Neuron (in vitro differentiated cells): ENCODE measurements at regions not wholly inside any gene's neighbourhood (a gene's known extent, or its start where the extent isn't known, plus 50 kb on each side); places are given as distances from the start of the nearest gene placed in this dataset.

Experiments used
- H2AFZ ChIP-seq: one replicate; pipeline ENCODE4 v1.6.1; 2013; ENCODE audit warnings: low read depth, mild to moderate bottlenecking, inconsistent platforms, low read length, moderate library complexity
- H3K27me3 ChIP-seq: one replicate; pipeline ENCODE4 v1.6.1; 2013; ENCODE audit warnings: low read length; ENCODE audit not compliant: insufficient read depth
- H3K36me3 ChIP-seq: one replicate; pipeline ENCODE4 v1.6.1; 2013; ENCODE audit warnings: low read length; ENCODE audit not compliant: insufficient read depth
- H3K4me1 ChIP-seq: one replicate; pipeline ENCODE4 v1.6.1; 2013; ENCODE audit warnings: low read length; ENCODE audit not compliant: insufficient read depth
- H3K4me3 ChIP-seq: 2 replicates; pipeline ENCODE4 v1.5.1; 2013; ENCODE audit warnings: mild to moderate bottlenecking, low read length, moderate library complexity
- H3K9me3 ChIP-seq: one replicate; pipeline ENCODE4 v1.6.1; 2013; ENCODE audit warnings: low read length

DNA sequence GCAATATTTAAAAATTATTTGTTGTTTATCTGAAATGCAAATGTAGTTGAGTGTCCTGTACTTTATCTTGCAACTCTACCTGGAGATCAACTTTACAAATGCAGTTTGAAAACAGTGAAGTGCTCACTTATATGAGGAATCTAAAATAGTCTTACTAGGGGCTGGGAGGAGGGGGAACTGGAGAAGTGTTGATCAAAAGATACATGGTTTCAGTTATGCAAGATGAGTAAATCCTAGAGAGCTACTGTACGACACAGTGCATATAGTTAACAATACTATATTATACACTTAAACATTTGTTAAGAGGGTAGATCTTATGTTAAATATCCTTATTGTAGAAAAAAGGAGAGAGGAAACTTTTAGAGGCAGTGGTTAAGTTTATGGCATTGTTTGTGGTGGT, 241.9 kb downstream of the BCL11A start:
- Histone ChIP-seq H3K36me3 (no peaks in the 10 kb centered on the region), H3K4me1 (peaks cover 8% of the 10 kb centered on the region), H3K4me3 (no peak overlapping the region), H3K9me3 (no peaks in the 10 kb centered on the region), H2AFZ (no peak overlapping the region), H3K27me3 (no peaks in the 10 kb centered on the region)

- H3K9me3 ChIP-seq = no peaks in the 10 kb centered on the region
- H3K4me1 ChIP-seq = no peaks in the 10 kb centered on the region
- H3K4me3 ChIP-seq = no peak overlapping the region
- no peaks in the 10 kb centered on the region for H3K27me3 ChIP-seq
- H3K36me3 ChIP-seq = no peaks in the 10 kb centered on the region
- H2AFZ ChIP-seq = no peak overlapping the region
Observed at GRCh38 chr2:60309941-60310660, 243.4 kb downstream of the BCL11A start.

GRCh38 chr2:60309336-60309735, 244.1 kb downstream of the BCL11A start:
- no peaks in the 10 kb centered on the region for H3K27me3 ChIP-seq
- H3K4me1 ChIP-seq = no peaks in the 10 kb centered on the region
- H2AFZ ChIP-seq = no peak overlapping the region

DNA sequence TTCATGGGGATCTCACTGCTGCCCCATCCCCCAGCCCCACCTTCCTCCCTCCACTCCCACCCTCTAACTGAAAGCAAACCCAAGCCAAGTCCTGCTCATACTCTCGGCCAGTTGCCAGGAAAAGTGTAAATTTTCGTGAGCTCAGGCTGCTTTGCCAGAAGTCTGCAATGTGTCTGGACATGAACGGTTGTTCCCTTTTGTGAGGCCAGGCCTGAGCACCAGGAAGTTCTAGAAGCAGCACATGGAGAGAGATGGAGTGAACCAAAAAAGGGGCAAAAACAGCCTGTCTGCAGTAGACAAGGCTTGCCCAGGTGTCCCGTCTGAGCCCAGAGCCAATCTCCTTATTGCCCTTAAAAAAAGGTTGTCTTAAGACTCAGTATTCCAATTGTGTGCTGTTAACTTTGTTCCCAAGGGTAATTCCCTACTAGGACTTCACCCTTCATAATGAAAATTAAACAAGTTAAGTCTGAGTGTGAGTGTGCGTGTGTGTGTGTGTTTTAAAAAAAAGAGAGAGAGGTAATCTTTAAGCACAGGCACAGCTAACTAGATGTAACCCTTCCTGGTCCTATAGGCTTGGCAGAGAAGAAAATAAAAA, 247.1 kb downstream of the BCL11A start:
- Histone ChIP-seq H3K9me3 (no peaks in the 10 kb centered on the region), H3K27me3 (no peaks in the 10 kb centered on the region), H2AFZ (no peak overlapping the region), H3K4me1 (no peaks in the 10 kb centered on the region), H3K4me3 (no peak overlapping the region), H3K36me3 (no peaks in the 10 kb centered on the region)

More at GRCh38 chr2:60309336-60309735, 244.1 kb downstream of the BCL11A start:
- Histone ChIP-seq H3K36me3 (no peaks in the 10 kb centered on the region), H3K4me3 (no peak overlapping the region), H3K9me3 (no peaks in the 10 kb centered on the region)

DNA sequence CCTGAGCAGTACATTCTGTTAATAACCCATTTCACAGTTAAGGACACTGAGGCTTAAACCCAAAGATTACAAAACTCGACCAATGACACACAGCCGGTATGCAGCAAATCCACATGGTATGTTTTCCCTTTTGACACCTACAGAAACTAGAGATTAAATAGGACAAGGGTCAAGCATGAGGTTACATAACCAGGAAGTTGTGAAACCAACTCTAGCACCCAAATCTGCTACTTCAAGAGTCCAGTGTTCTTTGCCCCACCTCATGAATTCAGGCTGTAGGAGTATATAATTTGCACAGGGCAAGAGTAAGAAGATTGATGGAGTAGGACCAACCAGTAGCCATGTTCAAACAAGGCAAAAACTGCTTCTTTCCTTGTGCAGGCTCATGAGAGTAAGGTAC, 249.8 kb downstream of the BCL11A start:
- Histone ChIP-seq H3K4me3 (no peak overlapping the region), H3K27me3 (no peaks in the 10 kb centered on the region), H3K4me1 (no peaks in the 10 kb centered on the region), H2AFZ (no peak overlapping the region), H3K36me3 (no peaks in the 10 kb centered on the region), H3K9me3 (no peaks in the 10 kb centered on the region)

GRCh38 chr2:60302377-60303126, 250.9 kb downstream of the BCL11A start:
- Histone ChIP-seq H3K36me3 (no peaks in the 10 kb centered on the region), H3K9me3 (no peaks in the 10 kb centered on the region)

GRCh38 chr2:60301726-60302125, 251.7 kb downstream of the BCL11A start:
- Histone ChIP-seq H3K36me3 (no peaks in the 10 kb centered on the region), H3K27me3 (no peaks in the 10 kb centered on the region), H3K9me3 (no peaks in the 10 kb centered on the region), H3K4me1 (no peaks in the 10 kb centered on the region), H3K4me3 (no peak overlapping the region), H2AFZ (no peak overlapping the region)

More at GRCh38 chr2:60302377-60303126, 250.9 kb downstream of the BCL11A start:
- H3K27me3 ChIP-seq = no peaks in the 10 kb centered on the region
- H2AFZ ChIP-seq = no peak overlapping the region
- H3K4me1 ChIP-seq = no peaks in the 10 kb centered on the region
- H3K4me3 ChIP-seq = no peak overlapping the region

DNA sequence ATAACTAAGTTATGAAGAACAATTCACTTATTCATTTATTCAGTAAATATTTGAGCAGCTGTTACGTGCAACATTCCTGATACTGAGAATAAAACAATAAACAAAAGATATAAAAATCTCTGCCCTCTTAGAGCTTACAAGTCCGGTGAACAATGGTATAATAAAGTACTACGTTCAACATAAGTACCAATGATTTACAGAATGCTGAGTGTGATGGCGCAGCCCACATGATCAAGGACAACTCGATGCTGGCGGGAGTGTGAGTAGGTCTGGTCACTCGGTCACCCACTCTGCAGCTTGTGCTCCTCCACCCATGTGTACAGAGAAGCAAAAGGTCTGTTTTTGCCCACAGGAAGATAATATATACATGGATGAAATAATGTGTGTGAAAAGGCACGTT, 254.3 kb downstream of the BCL11A start:
- no peaks in the 10 kb centered on the region for H3K27me3 ChIP-seq
- no peaks in the 10 kb centered on the region for H3K9me3 ChIP-seq
- no peaks in the 10 kb centered on the region for H3K36me3 ChIP-seq
- H3K4me1 ChIP-seq = peaks cover 2% of the 10 kb centered on the region
- H2AFZ ChIP-seq = no peak overlapping the region
- H3K4me3 ChIP-seq = no peak overlapping the region

DNA sequence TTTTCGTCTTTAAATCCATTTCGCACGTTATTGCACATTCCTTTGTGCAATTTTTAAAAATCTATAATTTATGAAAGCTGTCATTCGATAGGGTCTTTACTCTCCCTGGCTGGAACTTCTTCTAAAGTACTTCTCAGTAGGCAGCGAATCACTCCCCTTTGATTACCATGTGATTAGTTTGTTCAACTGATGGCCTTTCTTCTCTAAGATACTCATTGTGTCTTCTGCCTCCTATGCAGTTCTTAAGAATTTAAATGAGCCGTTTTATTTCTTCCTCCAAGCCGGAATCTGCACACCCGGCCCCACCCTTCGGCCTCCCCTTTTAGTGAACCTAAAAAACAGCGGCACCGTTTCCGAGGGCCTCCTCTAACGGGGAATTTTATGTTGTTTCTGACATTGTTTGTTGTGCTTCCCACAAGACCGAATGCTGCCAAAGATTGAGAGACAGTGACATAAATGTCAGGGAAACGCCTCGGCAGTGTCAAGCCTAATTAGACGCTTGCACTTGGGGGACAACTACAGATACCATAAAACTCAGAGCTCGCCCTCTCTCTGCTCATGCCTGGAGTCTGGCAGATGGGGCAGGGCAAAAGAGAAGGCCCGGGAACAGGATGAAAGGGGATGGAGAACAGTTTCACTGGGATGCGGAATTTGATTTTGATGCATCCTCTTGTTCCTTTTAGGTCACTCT, 255.3 kb downstream of the BCL11A start:
- Histone ChIP-seq H3K4me3 (no peak overlapping the region), H3K27me3 (no peaks in the 10 kb centered on the region), H2AFZ (no peak overlapping the region), H3K36me3 (no peaks in the 10 kb centered on the region), H3K9me3 (no peaks in the 10 kb centered on the region), H3K4me1 (peaks cover 2% of the 10 kb centered on the region)

DNA sequence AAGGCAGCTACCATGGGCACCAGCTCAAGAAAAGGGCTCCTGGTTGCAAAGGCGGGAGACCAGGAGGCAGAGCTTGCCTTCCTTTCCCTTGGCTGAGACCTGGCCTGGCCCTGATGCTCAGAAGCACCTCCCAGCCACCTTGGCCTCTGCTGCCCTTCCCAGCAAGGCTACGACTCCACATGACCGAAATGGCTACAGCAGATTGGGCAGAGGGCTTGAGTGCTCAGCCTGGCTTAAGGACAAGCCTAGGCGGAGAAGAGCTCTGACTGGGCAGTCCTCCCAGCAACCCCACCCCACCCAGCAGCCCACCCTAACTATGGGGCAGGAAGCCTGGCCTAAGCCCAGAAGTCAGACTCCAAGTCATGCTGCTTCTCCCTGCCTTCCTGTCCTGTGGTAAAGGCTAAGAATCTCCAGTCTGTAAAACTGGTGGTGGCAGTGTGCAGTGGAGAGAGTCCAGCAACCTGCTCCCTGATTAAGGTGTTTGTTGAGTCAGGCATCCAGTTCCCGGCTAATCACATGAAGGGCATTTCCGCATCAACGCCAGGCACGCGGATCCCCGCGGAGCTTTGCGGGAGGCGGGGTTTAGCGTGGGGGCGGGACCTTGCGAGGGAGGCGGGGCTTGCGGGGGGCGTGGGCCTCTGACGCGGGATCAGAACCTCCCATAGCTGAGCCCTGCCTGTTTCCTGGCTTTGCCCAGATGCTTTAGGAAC, 256.0 kb downstream of the BCL11A start:
- H3K4me1 ChIP-seq = peaks cover 2% of the 10 kb centered on the region
- H3K9me3 ChIP-seq = no peaks in the 10 kb centered on the region
- no peaks in the 10 kb centered on the region for H3K27me3 ChIP-seq
- H2AFZ ChIP-seq = no peak overlapping the region
- no peak overlapping the region for H3K4me3 ChIP-seq
- H3K36me3 ChIP-seq = no peaks in the 10 kb centered on the region

DNA sequence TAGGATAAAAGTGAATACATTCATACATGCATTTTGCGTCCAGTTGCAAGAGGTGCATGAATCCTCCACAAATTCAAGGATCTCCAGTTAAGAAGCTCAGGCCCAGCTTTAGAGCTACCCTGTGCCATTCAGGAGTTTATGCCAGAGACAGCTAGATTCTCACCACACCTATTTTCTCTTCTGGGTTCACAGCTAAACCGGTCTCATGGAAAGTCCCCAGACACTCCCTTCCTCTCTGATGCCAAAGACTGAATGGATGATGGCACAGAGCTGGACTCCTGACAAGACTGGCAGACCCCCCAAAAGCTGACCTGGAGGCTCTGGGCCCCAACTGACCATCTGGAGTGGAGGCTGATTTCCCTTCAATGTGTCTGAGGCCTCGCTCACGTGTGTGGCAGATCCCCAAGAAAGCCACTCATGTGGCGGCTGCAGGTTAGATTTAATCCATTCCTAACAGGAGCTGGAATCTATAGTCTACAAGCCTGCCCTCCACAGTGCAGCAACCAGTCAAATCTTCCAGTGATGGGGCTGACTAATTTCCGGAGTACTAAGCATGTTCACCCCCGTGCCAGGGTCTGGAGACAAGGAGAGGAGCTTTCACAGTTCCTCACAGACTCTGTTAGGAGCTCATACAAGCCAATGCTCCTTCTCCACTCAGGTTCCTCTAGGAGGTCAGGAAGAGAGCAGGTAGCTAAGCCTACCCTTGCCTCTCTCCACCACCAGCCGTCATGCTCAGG, 257.1 kb downstream of the BCL11A start:
- H3K27me3 ChIP-seq = no peaks in the 10 kb centered on the region
- no peaks in the 10 kb centered on the region for H3K9me3 ChIP-seq
- no peaks in the 10 kb centered on the region for H3K36me3 ChIP-seq
- peaks cover 2% of the 10 kb centered on the region for H3K4me1 ChIP-seq
- H3K4me3 ChIP-seq = no peak overlapping the region
- H2AFZ ChIP-seq = no peak overlapping the region

GRCh38 chr2:60295636-60295962, 257.9 kb downstream of the BCL11A start:
- H3K36me3 ChIP-seq = no peaks in the 10 kb centered on the region
- peaks cover 2% of the 10 kb centered on the region for H3K4me1 ChIP-seq
- no peaks in the 10 kb centered on the region for H3K27me3 ChIP-seq
- H3K9me3 ChIP-seq = no peaks in the 10 kb centered on the region
- H2AFZ ChIP-seq = no peak overlapping the region
- no peak overlapping the region for H3K4me3 ChIP-seq
